MM.1S (cell line): ENCODE measurements at regions not wholly inside any gene's neighbourhood (a gene's known extent, or its start where the extent isn't known, plus 50 kb on each side); places are given as distances from the start of the nearest gene placed in this dataset.

ENCODE experiments used
- EZH2 ChIP-seq: fragments of 300-600 bp; sonication (generic); optimal IDR thresholded peaks from 2 replicates; pipeline ENCODE3; 2017; ENCODE audit warnings: low read depth, mild to moderate bottlenecking, antibody characterized with exemption, low read length, mixed read lengths
- EZH2phosphoT487 ChIP-seq: fragments of 300-600 bp; sonication (generic); IDR thresholded peaks from 2 replicates; pipeline ENCODE4 v1.6.1; 2018; ENCODE audit warnings: antibody characterized with exemption, low read length
- TF ChIP-seq, protein P1 (sequence below): fragments of 300-600 bp; sonication (generic); IDR thresholded peaks from 2 replicates; pipeline ENCODE4 v1.5.1; 2016; ENCODE audit warnings: antibody characterized with exemption, low read length, mixed read lengths

DNA sequence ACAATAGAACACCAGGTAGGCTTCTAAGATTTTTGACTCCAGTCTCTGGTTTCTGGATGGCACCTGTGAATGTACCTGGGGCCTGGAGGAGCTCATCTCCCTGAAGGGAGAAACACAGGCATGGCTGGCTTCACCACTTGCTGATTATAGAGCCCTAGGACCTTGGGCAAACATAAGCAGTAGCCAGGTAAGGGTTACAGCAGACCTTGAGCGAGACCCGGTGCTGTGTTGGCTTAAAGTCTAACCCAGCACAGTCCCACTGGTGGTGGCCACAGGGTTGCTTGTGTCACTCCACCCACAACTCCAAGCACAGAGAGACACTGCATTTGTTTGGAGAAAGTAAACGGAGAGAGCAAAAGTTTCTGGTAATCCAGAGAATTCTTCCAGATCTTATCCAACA, 104.7 kb upstream of the SPOPL start:
- no peak for TF ChIP-seq EZH2phosphoT487
- TF ChIP-seq, protein P1, sequence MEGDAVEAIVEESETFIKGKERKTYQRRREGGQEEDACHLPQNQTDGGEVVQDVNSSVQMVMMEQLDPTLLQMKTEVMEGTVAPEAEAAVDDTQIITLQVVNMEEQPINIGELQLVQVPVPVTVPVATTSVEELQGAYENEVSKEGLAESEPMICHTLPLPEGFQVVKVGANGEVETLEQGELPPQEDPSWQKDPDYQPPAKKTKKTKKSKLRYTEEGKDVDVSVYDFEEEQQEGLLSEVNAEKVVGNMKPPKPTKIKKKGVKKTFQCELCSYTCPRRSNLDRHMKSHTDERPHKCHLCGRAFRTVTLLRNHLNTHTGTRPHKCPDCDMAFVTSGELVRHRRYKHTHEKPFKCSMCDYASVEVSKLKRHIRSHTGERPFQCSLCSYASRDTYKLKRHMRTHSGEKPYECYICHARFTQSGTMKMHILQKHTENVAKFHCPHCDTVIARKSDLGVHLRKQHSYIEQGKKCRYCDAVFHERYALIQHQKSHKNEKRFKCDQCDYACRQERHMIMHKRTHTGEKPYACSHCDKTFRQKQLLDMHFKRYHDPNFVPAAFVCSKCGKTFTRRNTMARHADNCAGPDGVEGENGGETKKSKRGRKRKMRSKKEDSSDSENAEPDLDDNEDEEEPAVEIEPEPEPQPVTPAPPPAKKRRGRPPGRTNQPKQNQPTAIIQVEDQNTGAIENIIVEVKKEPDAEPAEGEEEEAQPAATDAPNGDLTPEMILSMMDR: no peak
- no peak for TF ChIP-seq EZH2
